T-helper 22 cell (primary cell): ENCODE measurements at regions not wholly inside any gene's neighbourhood (a gene's known extent, or its start where the extent isn't known, plus 50 kb on each side); places are given as distances from the start of the nearest gene placed in this dataset.
"Not testable (repeated sequence)": the region's sequence is repeated elsewhere in the genome, so short reads cannot be mapped to it uniquely, and the experiment has no call there.

Source experiments
- DNase-seq: peaks from one replicate; pipeline ENCODE4 v3.0.0-alpha.2; 2020; ENCODE audit warnings: low read depth

DNA sequence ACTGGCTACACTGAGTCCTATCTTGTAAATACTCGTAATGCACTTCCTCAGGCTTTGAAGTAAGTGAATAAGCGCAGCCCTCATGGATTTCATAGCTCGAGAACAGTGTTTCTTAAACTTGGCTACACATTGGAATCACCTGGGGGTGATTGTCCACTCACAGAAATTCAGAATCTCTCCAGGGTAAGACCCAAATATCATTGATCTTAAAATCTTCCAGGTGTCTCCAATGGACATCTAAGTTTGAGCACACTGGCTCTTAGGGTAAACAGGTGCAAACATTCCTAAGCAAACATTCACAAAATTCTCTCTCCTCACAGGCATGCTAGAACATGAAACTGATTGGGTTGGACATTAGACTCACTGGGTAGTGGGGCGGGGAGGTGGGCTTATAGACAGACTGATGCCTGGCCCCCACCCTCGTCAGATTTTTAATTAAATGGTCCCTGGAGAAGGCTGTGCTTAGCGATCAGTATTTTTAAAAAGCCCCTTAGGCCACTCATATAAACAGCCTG, 279.7 kb upstream of the TBL1XR1 start:
- no peak for DNase-seq

DNA sequence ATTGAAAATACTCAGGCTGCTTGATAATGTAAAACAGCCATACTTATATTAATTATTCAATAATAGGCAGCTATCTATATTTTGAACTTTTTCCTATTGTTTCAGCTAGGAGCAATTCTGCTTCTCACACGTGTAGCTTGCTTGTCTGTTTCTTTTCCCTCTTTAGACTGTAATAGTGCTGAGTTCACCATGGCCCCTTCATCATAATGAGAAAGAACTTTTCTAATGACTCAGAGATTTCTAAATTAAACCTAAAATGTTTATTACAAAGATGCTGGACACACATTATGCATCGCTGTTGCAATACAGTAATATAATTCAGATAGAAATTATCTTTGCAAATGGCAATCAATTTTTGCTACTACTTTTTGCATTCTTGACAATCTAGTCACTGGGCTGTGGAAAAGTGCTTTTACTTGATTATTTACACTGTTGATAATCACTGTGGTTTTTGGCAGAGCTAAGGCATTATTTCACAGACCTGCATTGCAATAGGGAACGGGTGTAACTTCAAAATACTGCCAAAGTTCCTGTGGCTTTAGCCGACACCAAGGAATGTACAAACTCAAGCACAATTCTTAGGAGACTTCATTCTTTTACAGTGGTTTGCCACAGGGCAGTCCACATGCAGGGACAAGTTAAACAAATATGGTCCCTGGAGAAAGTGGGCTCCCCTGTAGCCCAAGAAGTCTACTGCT, 281.0 kb upstream of the TBL1XR1 start:
- no peak for DNase-seq

GRCh38 chr3:177479630-177480029, 282.3 kb upstream of the TBL1XR1 start:
- DNase-seq = no peak

DNA sequence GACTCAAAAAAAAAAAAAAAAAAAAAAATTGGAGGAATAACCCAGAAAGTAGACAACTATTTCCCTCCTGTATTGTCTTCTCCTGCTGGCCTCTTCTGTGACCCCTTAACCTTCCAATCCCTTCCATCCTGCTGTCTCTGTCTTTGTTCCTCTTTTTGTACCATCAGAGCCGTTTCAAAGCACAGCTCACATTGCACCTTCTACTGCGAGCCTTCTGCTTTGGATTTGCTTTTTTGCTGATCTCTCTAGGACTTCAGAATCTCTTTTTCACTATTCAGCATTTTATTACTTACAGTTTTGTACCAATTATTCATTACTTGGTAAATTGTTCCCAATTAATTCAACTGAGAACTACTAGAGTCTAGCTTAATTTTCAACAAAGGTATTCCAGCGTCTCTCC, 284.0 kb upstream of the TBL1XR1 start:
- DNase-seq = no peak

DNA sequence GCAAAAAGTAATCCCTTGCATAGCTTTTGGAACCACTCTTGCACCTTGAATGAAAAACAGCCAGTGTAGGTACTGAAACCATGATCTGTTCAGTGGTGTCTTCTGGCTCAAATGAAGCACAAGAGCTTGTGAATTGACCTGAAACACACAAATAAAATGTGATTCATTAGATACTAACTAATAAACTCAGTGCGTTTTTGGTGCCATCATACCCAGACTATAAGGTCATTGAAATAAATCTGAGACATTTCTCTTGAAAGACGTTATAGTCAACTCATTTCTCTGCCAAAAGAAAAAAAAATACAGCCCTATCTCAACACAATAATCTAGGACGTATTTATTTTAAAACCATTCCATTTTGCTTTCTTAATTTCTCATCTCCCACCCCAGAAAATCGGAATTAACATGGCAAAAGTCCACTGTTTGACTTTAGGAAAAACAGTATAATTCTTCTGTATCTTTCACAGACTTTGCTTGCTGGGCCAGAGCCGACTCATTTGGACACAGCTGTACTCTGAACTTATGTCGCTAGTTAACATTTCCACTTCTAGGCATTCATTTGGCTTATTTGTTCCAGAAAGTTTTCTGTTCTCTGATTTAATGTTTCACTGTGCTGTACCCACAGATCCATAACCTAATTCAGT, 284.9 kb upstream of the TBL1XR1 start:
- no peak for DNase-seq

GRCh38 chr3:177483182-177483967, 286.1 kb upstream of the TBL1XR1 start:
- no peak for DNase-seq

DNA sequence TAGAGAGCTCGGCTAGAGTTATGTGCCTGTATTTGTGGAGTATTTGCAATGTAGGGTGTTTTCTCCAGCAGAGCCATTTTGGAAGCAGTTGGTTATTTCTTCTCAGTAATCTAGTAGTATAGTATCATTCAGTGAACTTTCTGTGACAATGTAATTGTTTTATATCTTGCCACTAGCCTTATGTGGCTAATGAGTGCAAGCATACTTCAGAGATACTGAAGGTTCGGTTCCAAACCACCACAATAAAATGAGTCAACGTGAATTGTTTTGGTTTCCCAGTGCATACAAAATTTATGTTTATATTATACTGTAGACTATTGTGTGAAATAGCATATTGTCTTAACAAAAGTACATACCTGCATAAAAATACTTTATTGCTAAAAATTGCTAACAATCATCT, 286.9 kb upstream of the TBL1XR1 start:
- DNase-seq = no peak

- no peak for DNase-seq
These were observed 287.6 kb upstream of the TBL1XR1 start for GRCh38 chr3:177484926-177485325.

GRCh38 chr3:177487635-177488186, 290.4 kb upstream of the TBL1XR1 start:
- DNase-seq = no peak

- no peak for DNase-seq
These were observed 291.5 kb upstream of the TBL1XR1 start for GRCh38 chr3:177488740-177489139.

DNA sequence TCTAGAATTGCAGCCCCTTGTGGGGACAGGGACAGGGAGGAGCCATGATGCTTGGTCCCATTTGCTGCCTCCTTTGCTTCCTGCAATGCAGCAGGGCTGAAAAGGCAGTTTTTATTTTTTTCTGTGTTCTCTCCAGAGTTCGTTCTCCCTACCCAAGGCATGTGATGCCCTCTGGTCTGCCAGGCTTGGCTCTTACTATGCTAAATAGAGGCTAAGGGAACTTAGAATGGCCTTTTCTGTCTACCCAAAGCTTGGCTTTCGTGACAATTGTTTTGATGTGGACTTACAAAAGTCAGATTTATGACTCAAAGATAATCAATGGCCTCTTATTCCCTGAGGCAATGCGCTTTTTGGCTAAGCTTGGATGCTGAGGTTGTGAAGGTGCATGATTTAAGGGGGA, 293.3 kb upstream of the TBL1XR1 start:
- no peak for DNase-seq

DNA sequence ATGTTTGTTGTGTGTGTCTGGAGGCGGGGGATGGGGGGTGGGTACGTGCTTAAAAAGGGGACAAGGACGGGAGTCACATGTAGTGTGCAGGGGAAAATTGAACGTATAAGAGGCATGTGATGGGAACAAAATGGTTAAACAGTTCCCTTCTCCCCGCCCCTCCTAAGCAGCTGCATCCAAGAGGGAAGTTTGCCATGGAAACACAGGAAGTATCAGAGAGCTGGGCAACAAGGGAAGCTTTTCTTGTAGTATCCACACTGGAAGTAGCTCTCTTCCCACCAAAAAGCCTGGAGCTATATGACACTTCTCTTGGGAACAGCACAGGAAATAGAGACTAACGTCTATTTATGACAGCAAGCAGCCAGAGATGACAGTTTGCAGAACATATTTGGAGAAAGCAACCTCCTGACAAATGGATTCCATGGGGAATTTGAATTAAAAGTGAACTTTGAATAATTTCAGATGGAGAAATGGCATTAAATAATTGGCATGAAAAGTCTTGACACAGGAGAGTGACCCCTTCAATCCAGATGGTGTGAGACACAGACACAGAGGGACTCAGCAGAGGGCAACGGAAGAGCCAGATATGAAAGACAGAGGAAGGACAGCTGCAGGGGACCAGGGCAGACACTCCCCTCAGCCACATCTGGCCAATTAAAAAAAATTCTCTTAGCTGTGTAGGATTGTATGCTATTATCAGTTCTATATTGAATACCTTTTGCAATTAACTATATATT, 294.2 kb upstream of the TBL1XR1 start:
- DNase-seq = no peak

GRCh38 chr3:177493091-177493490, 295.8 kb upstream of the TBL1XR1 start:
- DNase-seq = no peak

DNA sequence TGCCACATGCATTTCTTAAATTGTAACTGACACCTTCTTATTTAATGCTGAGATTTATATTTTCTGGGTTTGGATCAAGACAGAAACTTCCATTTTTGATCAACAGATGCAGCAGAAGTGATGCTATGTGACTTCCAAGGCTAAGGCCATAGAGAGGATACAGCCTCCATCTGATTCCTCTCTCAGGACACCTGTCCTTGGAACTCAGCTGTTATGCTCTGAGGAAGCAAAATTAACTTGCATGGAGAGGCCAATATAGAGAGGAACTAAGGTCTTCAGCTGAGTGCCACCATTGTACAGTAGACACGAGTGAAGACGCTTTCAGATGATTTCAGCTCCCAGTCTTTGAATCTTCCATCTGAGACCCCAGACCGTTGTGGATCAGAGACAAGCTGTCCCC, 296.9 kb upstream of the TBL1XR1 start:
- no peak for DNase-seq

- no peak for DNase-seq
These were observed 298.3 kb upstream of the TBL1XR1 start for GRCh38 chr3:177495566-177495965.

- no peak for DNase-seq
These were observed 301.0 kb upstream of the TBL1XR1 start for GRCh38 chr3:177498037-177498857.

GRCh38 chr3:177499039-177499438, 301.8 kb upstream of the TBL1XR1 start:
- DNase-seq = not testable (repeated sequence)

- DNase-seq = no peak
These were observed 302.6 kb upstream of the TBL1XR1 start for GRCh38 chr3:177499779-177500423.

- no peak for DNase-seq
These were observed 313.5 kb upstream of the TBL1XR1 start for GRCh38 chr3:177510693-177511216.
